Spinal cord (tissue), 9 donors: ENCODE measurements at regions not wholly inside any gene's neighbourhood (a gene's known extent, or its start where the extent isn't known, plus 50 kb on each side); places are given as distances from the start of the nearest gene placed in this dataset.

Source experiments
- DNase-seq, 6 donors: peaks; one replicate each; pipeline versions ENCODE4 v3.0.0 to v3.0.0-alpha.2; 2013 to 2015; ENCODE audit warnings: low spot score in 6 of 6, low read depth in 4 of 6
- H3K27ac ChIP-seq: one replicate; pipeline ENCODE4 v1.5.1; 2013; ENCODE audit warnings: low read depth, low read length, control low read depth
- H3K27me3 ChIP-seq: one replicate; pipeline ENCODE4 v1.6.1; 2013; ENCODE audit warnings: low read length; ENCODE audit not compliant: control insufficient read depth, insufficient read depth
- H3K36me3 ChIP-seq: one replicate; pipeline ENCODE4 v1.6.1; 2013; ENCODE audit warnings: low read length; ENCODE audit not compliant: control insufficient read depth, insufficient read depth
- H3K4me1 ChIP-seq: one replicate; pipeline ENCODE4 v1.6.1; 2013; ENCODE audit warnings: low read length; ENCODE audit not compliant: control insufficient read depth, insufficient read depth
- H3K4me3 ChIP-seq: one replicate; pipeline ENCODE4 v1.5.1; 2013; ENCODE audit warnings: low read depth, low read length, control low read depth
- H3K9me3 ChIP-seq: one replicate; pipeline ENCODE4 v1.6.1; 2013; ENCODE audit warnings: low read length; ENCODE audit not compliant: control insufficient read depth, insufficient read depth
- WGBS: methylation state at CpG from one replicate; pipeline ENCODE4 v1.1.5; 2013; ENCODE audit warnings: missing lambda C conversion rate; ENCODE audit not compliant: insufficient coverage; 5-methylcytosine and 5-hydroxymethylcytosine counted together
- donor health status: healthy.

- Histone ChIP-seq H3K27ac (no peak overlapping the region), H3K27me3 (no peaks in the 10 kb centered on the region), H3K4me1 (no peaks in the 10 kb centered on the region), H3K4me3 (no peak overlapping the region), H3K36me3 (no peaks in the 10 kb centered on the region), H3K9me3 (no peaks in the 10 kb centered on the region)
- 77% methylated on average over 4 of the region's 5 CpGs for WGBS
- DNase-seq = no peak
Measured at GRCh38 chr11:93902921-93903320, 52.5 kb upstream of the VSTM5 start.

GRCh38 chr11:93903989-93904388 lies 53.6 kb upstream of the VSTM5 start:
- Histone ChIP-seq H3K27me3 (no peaks in the 10 kb centered on the region), H3K36me3 (no peaks in the 10 kb centered on the region), H3K27ac (no peak overlapping the region), H3K9me3 (no peaks in the 10 kb centered on the region), H3K4me3 (no peak overlapping the region), H3K4me1 (no peaks in the 10 kb centered on the region)
- 78% methylated on average over 5 of the region's 6 CpGs for WGBS
- peak in 1 of 6 donors; percentile 31 for DNase-seq

GRCh38 chr11:93904716-93905115 lies 54.3 kb upstream of the VSTM5 start:
- WGBS = no CpG with 5 or more reads among the region's 2 CpGs

GRCh38 chr11:93905384-93905783 lies 55.0 kb upstream of the VSTM5 start:
- H3K36me3 ChIP-seq = no peaks in the 10 kb centered on the region
- H3K9me3 ChIP-seq = no peaks in the 10 kb centered on the region
- no peak overlapping the region for H3K4me3 ChIP-seq
- H3K4me1 ChIP-seq = no peaks in the 10 kb centered on the region
- 43% methylated on average over 2 of the region's 3 CpGs for WGBS
- no peak overlapping the region for H3K27ac ChIP-seq
- DNase-seq = no peak
- H3K27me3 ChIP-seq = no peaks in the 10 kb centered on the region

More at GRCh38 chr11:93904716-93905115, 54.3 kb upstream of the VSTM5 start:
- no peaks in the 10 kb centered on the region for H3K4me1 ChIP-seq
- no peaks in the 10 kb centered on the region for H3K36me3 ChIP-seq
- no peaks in the 10 kb centered on the region for H3K27me3 ChIP-seq
- no peak overlapping the region for H3K27ac ChIP-seq
- DNase-seq = no peak
- no peak overlapping the region for H3K4me3 ChIP-seq
- no peaks in the 10 kb centered on the region for H3K9me3 ChIP-seq

- no peak for DNase-seq
- no peaks in the 10 kb centered on the region for H3K27me3 ChIP-seq
- H3K27ac ChIP-seq = no peak overlapping the region
- 86% methylated on average over 1 of the region's 2 CpGs for WGBS
- H3K4me3 ChIP-seq = no peak overlapping the region
- no peaks in the 10 kb centered on the region for H3K4me1 ChIP-seq
- no peaks in the 10 kb centered on the region for H3K9me3 ChIP-seq
- no peaks in the 10 kb centered on the region for H3K36me3 ChIP-seq
Measured at GRCh38 chr11:93906486-93906885, 56.1 kb upstream of the VSTM5 start.

GRCh38 chr11:93907901-93908300 lies 57.5 kb upstream of the VSTM5 start:
- Histone ChIP-seq H3K36me3 (no peaks in the 10 kb centered on the region), H3K4me3 (no peak overlapping the region), H3K9me3 (no peaks in the 10 kb centered on the region), H3K27ac (no peak overlapping the region), H3K27me3 (no peaks in the 10 kb centered on the region), H3K4me1 (no peaks in the 10 kb centered on the region)
- DNase-seq = no peak
- WGBS = 50% methylated on average over 1 of the region's 1 CpG

GRCh38 chr11:93908689-93909088 lies 58.3 kb upstream of the VSTM5 start:
- Histone ChIP-seq H3K36me3 (no peaks in the 10 kb centered on the region), H3K27me3 (no peaks in the 10 kb centered on the region), H3K4me3 (no peak overlapping the region), H3K4me1 (no peaks in the 10 kb centered on the region), H3K9me3 (no peaks in the 10 kb centered on the region), H3K27ac (no peak overlapping the region)
- 100% methylated on average over 1 of the region's 2 CpGs for WGBS
- DNase-seq = no peak

- H3K27me3 ChIP-seq = no peaks in the 10 kb centered on the region
- H3K4me3 ChIP-seq = no peak overlapping the region
- 90% methylated on average over 2 of the region's 5 CpGs for WGBS
- DNase-seq = no peak
- no peaks in the 10 kb centered on the region for H3K36me3 ChIP-seq
- H3K4me1 ChIP-seq = no peaks in the 10 kb centered on the region
- H3K9me3 ChIP-seq = peaks cover 4% of the 10 kb centered on the region
- no peak overlapping the region for H3K27ac ChIP-seq
Measured at GRCh38 chr11:93917673-93918072, 67.3 kb upstream of the VSTM5 start.

- Histone ChIP-seq H3K4me1 (no peaks in the 10 kb centered on the region), H3K9me3 (peaks cover 1% of the 10 kb centered on the region), H3K27me3 (no peaks in the 10 kb centered on the region), H3K36me3 (no peaks in the 10 kb centered on the region), H3K4me3 (no peak overlapping the region), H3K27ac (no peak overlapping the region)
- peak in 3 of 6 donors; percentile 2 to 42 (median 17) for DNase-seq
- WGBS = no CpG with 5 or more reads among the region's 7 CpGs
Measured at GRCh38 chr11:93921695-93922468, 71.5 kb upstream of the VSTM5 start.

GRCh38 chr11:93922830-93923229 lies 72.4 kb upstream of the VSTM5 start:
- no peaks in the 10 kb centered on the region for H3K9me3 ChIP-seq
- 86% methylated on average over 1 of the region's 4 CpGs for WGBS
- no peak overlapping the region for H3K27ac ChIP-seq
- no peak overlapping the region for H3K4me3 ChIP-seq
- no peaks in the 10 kb centered on the region for H3K36me3 ChIP-seq
- H3K4me1 ChIP-seq = no peaks in the 10 kb centered on the region
- no peak for DNase-seq
- H3K27me3 ChIP-seq = no peaks in the 10 kb centered on the region
